Endothelial cell of umbilical vein (primary cell): ENCODE measurements at regions not wholly inside any gene's neighbourhood (a gene's known extent, or its start where the extent isn't known, plus 50 kb on each side); places are given as distances from the start of the nearest gene placed in this dataset.

Source experiments
- BruUV-seq: library from RNA; stranded (reverse); fragments of 400-500 nt; replicated peaks from 2 replicates; lab custom pipeline; 2021; lab: Mats Ljungman, UMichigan
- CTCF ChIA-PET: fragments of 300-600, 350-600 bp; sonication (Branson Sonifier 250); formaldehyde crosslinking; loops from one replicate; lab custom pipeline; 2021; ENCODE audit warnings: antibody characterized with exemption, inconsistent platforms; lab: Charles Lee
- POLR2A ChIA-PET: fragments of 300-600, 350-600 bp; sonication (Branson Sonifier 250); formaldehyde crosslinking; loops from one replicate; lab custom pipeline; 2021; ENCODE audit warnings: antibody characterized with exemption, inconsistent platforms; lab: Charles Lee
- DNase-seq: peaks from one replicate; pipeline ENCODE4 v3.0.0-alpha.2; 2011; ENCODE audit warnings: low read depth, low spot score
- FAIRE-seq: peaks from 2 replicates; lab custom pipeline; 2011; peaks lifted over from hg19 to GRCh38; lab: Jason Lieb, UNC
- H2AFZ ChIP-seq: 2 replicates; pipeline ENCODE4 v1.6.0; 2012; ENCODE audit warnings: low read depth, low read length, control low read depth, inconsistent platforms
- H3K27ac ChIP-seq: 2 replicates; pipeline ENCODE4 v1.5.1; 2011; ENCODE audit warnings: low read depth, mild to moderate bottlenecking, control low read depth, low read length, moderate library complexity; ENCODE audit not compliant: insufficient read depth
- H3K27me3 ChIP-seq, 2 experiments: 2 replicates each; pipeline versions ENCODE4 v1.6.0 to v1.6.1; 2011; ENCODE audit warnings: low read length in 2 of 2, mixed read lengths in 1 of 2; ENCODE audit not compliant: control insufficient read depth in 2 of 2, insufficient read depth in 2 of 2
- H3K36me3 ChIP-seq, 2 experiments: 2 replicates in 1 of 2; 3 replicates in 1 of 2; pipeline ENCODE4 v1.5.1; 2011; ENCODE audit warnings: low read length in 2 of 2, mild to moderate bottlenecking in 1 of 2, moderate library complexity in 1 of 2; ENCODE audit not compliant: control insufficient read depth in 2 of 2, insufficient read depth in 2 of 2; ENCODE audit errors: extremely low read depth in 1 of 2
- H3K4me1 ChIP-seq: 3 replicates; pipeline ENCODE4 v1.5.1; 2011; ENCODE audit warnings: mild to moderate bottlenecking, low read length; ENCODE audit not compliant: control insufficient read depth, insufficient read depth; ENCODE audit errors: extremely low read depth
- H3K4me2 ChIP-seq: 2 replicates; pipeline ENCODE4 v1.6.1; 2011; ENCODE audit warnings: low read length, control low read depth, mixed read lengths; ENCODE audit not compliant: insufficient read depth
- H3K4me3 ChIP-seq, 3 experiments: fragments of 200-600 bp in 1 of 3; sonication (generic), shearing (Covaris generic) in 1 of 3; replicated peaks in 1 of 3; 2 replicates each; pipeline ENCODE4 v1.5.1; 2011 to 2016; ENCODE audit warnings: control low read depth in 3 of 3, low read length in 3 of 3, mild to moderate bottlenecking in 2 of 3, inconsistent platforms in 1 of 3, low read depth in 1 of 3, moderate library complexity in 1 of 3; ENCODE audit not compliant: insufficient read depth in 1 of 3
- H3K79me2 ChIP-seq: 2 replicates; pipeline ENCODE4 v1.6.0; 2012; ENCODE audit warnings: low read length, inconsistent platforms; ENCODE audit not compliant: control insufficient read depth, insufficient read depth
- H3K9ac ChIP-seq: replicated peaks from 2 replicates; pipeline ENCODE3; 2011; ENCODE audit warnings: low read length, control low read depth; ENCODE audit not compliant: insufficient read depth; ENCODE audit errors: extremely low read depth
- H3K9me1 ChIP-seq: replicated peaks from 3 replicates; pipeline ENCODE4 v1.6.0; 2011; ENCODE audit warnings: mild to moderate bottlenecking, low read length; ENCODE audit not compliant: control insufficient read depth, insufficient read depth; ENCODE audit errors: extremely low read depth
- H3K9me3 ChIP-seq: replicated peaks from 2 replicates; pipeline ENCODE4 v1.5.1; 2012; ENCODE audit warnings: low read length, inconsistent platforms; ENCODE audit not compliant: control insufficient read depth, insufficient read depth
- H4K20me1 ChIP-seq: replicated peaks from 2 replicates; pipeline ENCODE3; 2011; ENCODE audit warnings: mild to moderate bottlenecking, low read length; ENCODE audit not compliant: control insufficient read depth, insufficient read depth; ENCODE audit errors: extremely low read depth
- EZH2 ChIP-seq: IDR thresholded peaks from 2 replicates; pipeline ENCODE4 v1.6.1; 2012; ENCODE audit warnings: borderline replicate concordance, low read depth, mild to moderate bottlenecking, moderate library complexity, low read length, inconsistent platforms; ENCODE audit not compliant: severe bottlenecking
- FOS ChIP-seq: IDR thresholded peaks from 2 replicates; pipeline ENCODE4 v1.6.1; 2011; ENCODE audit warnings: mild to moderate bottlenecking, low read length, moderate library complexity, borderline replicate concordance; ENCODE audit not compliant: insufficient read depth
- GATA2 ChIP-seq: IDR thresholded peaks from 2 replicates; pipeline ENCODE4 v1.7.0; 2011; ENCODE audit warnings: low read depth, mild to moderate bottlenecking, moderate library complexity, mixed read lengths, low read length; ENCODE audit not compliant: insufficient read length, insufficient read depth
- JUN ChIP-seq: IDR thresholded peaks from 2 replicates; pipeline ENCODE4 v1.6.1; 2011; ENCODE audit warnings: borderline replicate concordance, low read depth; ENCODE audit not compliant: insufficient read length, insufficient read depth
- MYC ChIP-seq: IDR thresholded peaks from one replicate; pipeline ENCODE4 v1.6.1; 2011; ENCODE audit warnings: mild to moderate bottlenecking, low read depth, low read length
- POLR2A ChIP-seq: IDR thresholded peaks from 2 replicates; pipeline ENCODE4 v1.6.1; 2012; ENCODE audit warnings: low read depth, mild to moderate bottlenecking, control low read depth, low read length
- POLR2AphosphoS5 ChIP-seq: IDR thresholded peaks from 2 replicates; pipeline ENCODE4 v1.6.1; 2012; ENCODE audit warnings: low read depth, mild to moderate bottlenecking, control low read depth, low read length, moderate library complexity; ENCODE audit not compliant: insufficient read depth
- dilution Hi-C: fragments of 300-500 bp; cut with MboI; formaldehyde crosslinking; loops from one replicate; pipeline ENCODE4 v1.15.0; 2019; ENCODE audit warnings: low sequenced_read_pairs; ENCODE audit not compliant: extremely low pct_ligation_motif_present
- intact Hi-C: fragments of 100-400 bp; cut with micrococcal nuclease; formaldehyde crosslinking; loops from one replicate; pipeline ENCODE4 v1.10.0; 2022
- TF ChIP-seq, protein P1 (sequence below): IDR thresholded peaks from 2 replicates; pipeline ENCODE4 v1.6.1; 2011; ENCODE audit not compliant: insufficient read depth, insufficient read length
- TF ChIP-seq, protein P2 (sequence below), 2 donors: IDR thresholded peaks; 1 replicate in 1 of 2; 2 replicates in 1 of 2; pipeline ENCODE4 v1.5.1; 2011; ENCODE audit warnings: low read length in 2 of 2, mild to moderate bottlenecking in 2 of 2, moderate library complexity in 2 of 2, control low read depth in 1 of 2, inconsistent platforms in 1 of 2, low read depth in 1 of 2; ENCODE audit not compliant: insufficient read depth in 1 of 2; ENCODE audit errors: extremely low read depth in 1 of 2

DNA sequence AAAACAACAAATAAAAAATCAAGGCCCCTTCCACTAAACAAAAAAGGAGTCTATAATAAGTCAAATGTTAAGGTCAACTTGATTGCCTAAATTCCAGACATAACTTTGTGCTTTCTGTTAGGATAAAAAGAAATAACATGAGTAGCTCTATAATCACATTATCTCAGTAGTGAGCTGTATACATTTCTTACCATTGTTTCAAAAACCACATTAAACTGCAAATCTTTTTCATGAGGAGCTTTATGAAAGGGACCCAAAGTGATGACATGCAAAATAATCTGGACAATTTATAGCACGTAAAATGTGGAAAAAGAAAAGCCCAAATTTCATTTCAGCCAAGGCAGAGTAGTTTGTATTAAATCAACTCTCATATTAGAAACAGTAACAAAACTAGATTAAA is 269.2 kb downstream of the KLF12 start:
- H3K36me3 ChIP-seq, result no peaks in the 10 kb centered on the region
- no peak overlapping the region for H3K9ac ChIP-seq
- no peaks in the 10 kb centered on the region for H3K9me3 ChIP-seq
- H3K79me2 ChIP-seq, result no peaks in the 10 kb centered on the region
- DNase-seq (no peak), FAIRE-seq (no peak)
- TF ChIP-seq JUN (no peak), EZH2 (no peak), FOS (no peak), POLR2AphosphoS5 (no peak), POLR2A (no peak), GATA2 (no peak), MYC (no peak)
- TF ChIP-seq, protein P1, sequence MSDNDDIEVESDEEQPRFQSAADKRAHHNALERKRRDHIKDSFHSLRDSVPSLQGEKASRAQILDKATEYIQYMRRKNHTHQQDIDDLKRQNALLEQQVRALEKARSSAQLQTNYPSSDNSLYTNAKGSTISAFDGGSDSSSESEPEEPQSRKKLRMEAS, result no peak
- TF ChIP-seq, protein P2, sequence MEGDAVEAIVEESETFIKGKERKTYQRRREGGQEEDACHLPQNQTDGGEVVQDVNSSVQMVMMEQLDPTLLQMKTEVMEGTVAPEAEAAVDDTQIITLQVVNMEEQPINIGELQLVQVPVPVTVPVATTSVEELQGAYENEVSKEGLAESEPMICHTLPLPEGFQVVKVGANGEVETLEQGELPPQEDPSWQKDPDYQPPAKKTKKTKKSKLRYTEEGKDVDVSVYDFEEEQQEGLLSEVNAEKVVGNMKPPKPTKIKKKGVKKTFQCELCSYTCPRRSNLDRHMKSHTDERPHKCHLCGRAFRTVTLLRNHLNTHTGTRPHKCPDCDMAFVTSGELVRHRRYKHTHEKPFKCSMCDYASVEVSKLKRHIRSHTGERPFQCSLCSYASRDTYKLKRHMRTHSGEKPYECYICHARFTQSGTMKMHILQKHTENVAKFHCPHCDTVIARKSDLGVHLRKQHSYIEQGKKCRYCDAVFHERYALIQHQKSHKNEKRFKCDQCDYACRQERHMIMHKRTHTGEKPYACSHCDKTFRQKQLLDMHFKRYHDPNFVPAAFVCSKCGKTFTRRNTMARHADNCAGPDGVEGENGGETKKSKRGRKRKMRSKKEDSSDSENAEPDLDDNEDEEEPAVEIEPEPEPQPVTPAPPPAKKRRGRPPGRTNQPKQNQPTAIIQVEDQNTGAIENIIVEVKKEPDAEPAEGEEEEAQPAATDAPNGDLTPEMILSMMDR (IDR thresholded peaks at IDR 0.05; ENCODE audit: extremely low read depth in 1 of 2, insufficient read depth in 1 of 2, low read depth in 1 of 2, low read length in 2 of 2), result no peak
- ChIA-PET CTCF (interaction anchor here (0.7 kb wide), 1 partner anchor 101 kb away, joined by 3 read pairs; no protein-coding TSS in a partner anchor), POLR2A (no interaction called here)
- no peak overlapping the region for H3K4me2 ChIP-seq
- dilution Hi-C loops (no loop called here), intact Hi-C loops (no loop called here)
- H3K4me3 ChIP-seq, result no peak overlapping the region
- H3K4me1 ChIP-seq, result no peaks in the 10 kb centered on the region
- H4K20me1 ChIP-seq, result no peaks in the 10 kb centered on the region
- no peak overlapping the region for H3K27ac ChIP-seq
- BruUV-seq, result no TSS peak
- H3K27me3 ChIP-seq, result no peaks in the 10 kb centered on the region
- no peaks in the 10 kb centered on the region for H3K9me1 ChIP-seq
- H2AFZ ChIP-seq, result no peak overlapping the region
